Fibroblast of the aortic adventitia (primary cell): ENCODE measurements at regions not wholly inside any gene's neighbourhood (a gene's known extent, or its start where the extent isn't known, plus 50 kb on each side); places are given as distances from the start of the nearest gene placed in this dataset.

Source experiments
- DNase-seq: peaks from one replicate; pipeline ENCODE4 v3.0.0-alpha.2; 2010; ENCODE audit warnings: low read depth
- H3K4me3 ChIP-seq: 2 replicates; pipeline ENCODE4 v1.5.1; 2011; ENCODE audit warnings: low read depth, mild to moderate bottlenecking, control low read depth, low read length, moderate library complexity
- TF ChIP-seq, protein P1 (sequence below): IDR thresholded peaks from 2 replicates; pipeline ENCODE4 v1.5.1; 2011; ENCODE audit warnings: mild to moderate bottlenecking, low read length, control low read depth, inconsistent platforms; ENCODE audit not compliant: insufficient read depth

DNA sequence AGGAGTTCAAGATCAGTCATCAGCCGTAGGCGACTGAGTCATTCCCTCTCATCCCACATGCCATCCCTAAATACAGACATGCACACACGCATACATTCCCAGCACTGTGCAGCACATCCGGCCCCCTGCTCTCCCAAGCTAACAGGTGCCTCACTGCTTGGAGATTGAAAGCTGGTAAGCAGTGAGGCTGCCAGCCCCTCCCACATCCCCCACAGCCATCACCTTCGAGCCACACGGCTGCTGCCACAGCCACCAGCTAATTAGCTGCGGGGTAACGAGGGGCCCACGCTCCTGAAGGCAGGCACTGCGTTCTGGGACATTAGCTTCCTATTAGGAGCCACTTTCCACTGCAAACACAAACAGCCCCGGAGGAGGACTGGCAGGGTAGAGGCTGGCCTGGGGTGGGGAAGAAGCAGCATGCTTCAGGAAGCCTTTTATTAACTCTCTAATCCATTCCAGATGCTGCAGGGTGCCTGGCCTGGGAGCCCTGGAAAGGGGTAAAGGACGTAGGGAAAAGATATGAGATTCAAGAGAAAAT is 179.6 kb downstream of the CCT6B start:
- no peak for DNase-seq
- TF ChIP-seq, protein P1, sequence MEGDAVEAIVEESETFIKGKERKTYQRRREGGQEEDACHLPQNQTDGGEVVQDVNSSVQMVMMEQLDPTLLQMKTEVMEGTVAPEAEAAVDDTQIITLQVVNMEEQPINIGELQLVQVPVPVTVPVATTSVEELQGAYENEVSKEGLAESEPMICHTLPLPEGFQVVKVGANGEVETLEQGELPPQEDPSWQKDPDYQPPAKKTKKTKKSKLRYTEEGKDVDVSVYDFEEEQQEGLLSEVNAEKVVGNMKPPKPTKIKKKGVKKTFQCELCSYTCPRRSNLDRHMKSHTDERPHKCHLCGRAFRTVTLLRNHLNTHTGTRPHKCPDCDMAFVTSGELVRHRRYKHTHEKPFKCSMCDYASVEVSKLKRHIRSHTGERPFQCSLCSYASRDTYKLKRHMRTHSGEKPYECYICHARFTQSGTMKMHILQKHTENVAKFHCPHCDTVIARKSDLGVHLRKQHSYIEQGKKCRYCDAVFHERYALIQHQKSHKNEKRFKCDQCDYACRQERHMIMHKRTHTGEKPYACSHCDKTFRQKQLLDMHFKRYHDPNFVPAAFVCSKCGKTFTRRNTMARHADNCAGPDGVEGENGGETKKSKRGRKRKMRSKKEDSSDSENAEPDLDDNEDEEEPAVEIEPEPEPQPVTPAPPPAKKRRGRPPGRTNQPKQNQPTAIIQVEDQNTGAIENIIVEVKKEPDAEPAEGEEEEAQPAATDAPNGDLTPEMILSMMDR: no peak
- no peak overlapping the region for H3K4me3 ChIP-seq

DNA sequence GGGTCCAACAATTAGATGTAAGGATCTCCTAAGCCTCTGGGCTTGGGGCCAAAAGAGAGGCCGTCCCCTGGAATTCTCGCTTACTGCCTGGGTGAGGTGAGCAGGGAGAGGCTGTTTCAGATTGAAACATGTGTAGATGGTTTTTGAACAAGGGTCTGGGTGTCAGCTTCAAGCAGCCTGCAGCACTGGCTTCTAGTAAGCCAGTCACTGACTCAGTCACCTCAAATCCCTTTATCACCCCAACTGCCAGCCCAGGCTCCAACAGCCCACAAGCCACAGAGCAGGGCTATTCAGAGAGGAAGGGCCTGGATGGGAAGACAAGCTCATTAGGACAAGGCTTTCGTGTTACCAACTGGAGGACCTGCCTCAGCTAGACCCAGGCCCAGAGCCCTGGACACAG is 180.2 kb downstream of the CCT6B start:
- DNase-seq: no peak
- TF ChIP-seq, protein P1: no peak

DNA sequence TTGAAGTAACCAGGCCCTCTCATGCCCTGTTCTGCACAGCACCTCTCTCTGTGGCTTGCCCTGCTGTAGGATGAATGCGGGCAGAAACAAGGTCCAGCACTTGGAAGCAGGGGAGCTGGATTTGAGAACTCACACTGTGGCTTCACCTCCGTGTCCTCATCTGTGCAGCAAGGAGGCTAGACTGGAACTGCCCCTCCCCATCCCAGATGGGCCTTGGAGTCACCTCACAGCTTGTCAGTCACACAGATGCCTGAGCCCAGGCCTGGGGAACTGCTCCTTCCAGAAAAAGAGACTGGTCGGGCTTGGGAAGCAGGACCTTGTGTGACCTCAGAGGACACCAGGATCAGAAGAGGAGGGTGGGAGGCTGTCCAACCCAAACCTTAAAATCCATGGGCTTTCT is 180.8 kb downstream of the CCT6B start:
- H3K4me3 ChIP-seq: no peak overlapping the region
- no peak for DNase-seq
- TF ChIP-seq, protein P1: no peak

More for the DNA sequence above, 180.2 kb downstream of the CCT6B start:
- no peak overlapping the region for H3K4me3 ChIP-seq

DNA sequence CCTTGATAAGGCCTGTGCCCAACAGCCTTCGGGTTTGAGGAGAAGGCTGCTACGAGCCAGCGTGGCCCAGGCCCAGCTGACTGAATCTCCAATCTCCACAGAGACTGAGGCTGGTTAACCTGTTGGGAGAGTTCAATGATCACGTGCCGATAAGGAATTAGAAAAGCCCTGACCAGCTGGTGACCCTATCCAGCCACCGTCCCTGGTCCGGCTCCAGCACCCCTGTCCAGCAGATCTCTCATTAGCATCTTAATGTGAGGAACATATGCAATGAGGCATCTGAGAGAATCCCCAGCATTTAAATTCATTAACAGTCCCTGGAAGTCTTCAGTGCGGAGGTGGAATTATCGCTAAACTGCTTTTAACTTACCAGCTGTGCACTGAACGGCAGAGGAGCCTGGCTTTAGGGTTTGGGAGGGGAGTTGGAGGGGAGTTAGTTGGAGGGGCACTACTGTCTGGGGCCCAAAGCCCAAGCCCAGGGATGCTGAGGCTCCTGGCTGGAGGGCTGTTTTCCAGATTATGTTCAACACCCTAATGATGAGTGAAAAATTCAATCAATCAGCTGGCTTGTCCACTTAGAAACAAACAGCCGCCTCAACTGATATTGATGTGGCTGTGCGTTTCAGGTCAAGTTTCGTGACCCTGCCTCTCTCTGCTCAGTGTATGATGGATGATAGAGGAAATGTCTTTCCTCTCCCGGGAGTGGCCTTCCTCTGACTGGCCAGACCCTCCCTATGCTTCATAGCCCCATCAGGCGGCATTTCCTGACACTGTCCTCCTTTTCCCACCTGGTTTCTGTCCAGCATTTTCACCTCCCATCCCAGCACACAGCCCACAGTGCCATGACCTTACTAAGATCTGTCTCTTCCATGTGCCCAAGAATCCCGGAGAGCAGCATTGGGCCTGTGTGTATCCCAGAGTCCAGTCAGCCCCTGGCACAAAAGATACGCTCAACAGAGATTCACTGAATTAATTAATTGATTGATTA is 184.5 kb downstream of the CCT6B start:
- TF ChIP-seq, protein P1: no peak
- H3K4me3 ChIP-seq: no peak overlapping the region
- DNase-seq: no peak

DNA sequence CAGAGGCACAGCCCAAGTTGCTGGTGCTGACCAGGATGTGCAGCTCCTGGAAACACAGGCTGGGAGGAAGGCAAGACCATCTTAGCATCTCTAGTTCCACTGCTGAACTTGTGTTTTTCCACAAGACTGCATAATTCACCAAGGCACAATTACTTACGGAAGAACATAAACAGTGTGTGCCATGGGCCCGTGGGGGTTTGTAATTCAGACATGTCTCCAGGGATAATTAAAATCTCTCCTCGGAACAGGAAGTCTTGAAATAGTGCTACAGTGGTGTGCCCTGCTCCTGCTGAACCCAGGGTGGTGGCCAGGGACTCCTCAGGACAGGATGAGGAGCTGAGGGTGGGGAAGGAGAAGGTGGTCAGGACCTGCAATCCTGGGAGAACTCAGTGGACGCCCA is 188.2 kb downstream of the CCT6B start:
- no peak overlapping the region for H3K4me3 ChIP-seq
- DNase-seq: no peak
- TF ChIP-seq, protein P1: no peak

DNA sequence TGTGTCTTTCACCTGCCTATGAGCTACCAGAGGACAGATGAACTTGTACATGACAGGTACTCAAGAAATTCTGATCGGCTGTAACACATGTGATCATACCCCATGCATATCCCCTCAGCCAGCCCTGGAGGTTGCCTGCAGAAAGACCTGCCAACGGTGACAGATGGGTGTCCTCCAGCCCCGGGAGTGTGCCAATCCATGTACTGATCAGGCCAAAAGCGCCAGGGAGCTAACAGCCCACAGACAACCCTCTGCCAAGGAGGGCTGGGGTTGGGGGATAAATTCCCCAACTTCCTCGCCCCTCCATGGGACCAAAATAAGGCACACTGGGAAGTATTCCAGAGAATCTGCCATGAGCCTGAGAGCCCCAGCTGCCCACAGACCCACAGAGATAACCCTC is 189.4 kb downstream of the CCT6B start:
- no peak for DNase-seq
- TF ChIP-seq, protein P1: no peak

More for the DNA sequence above, 189.4 kb downstream of the CCT6B start:
- no peak overlapping the region for H3K4me3 ChIP-seq
